Activated CD4-positive, alpha-beta T cell treated with anti-CD3 and anti-CD28 coated beads for 24 hours (primary cell): ENCODE measurements at regions not wholly inside any gene's neighbourhood (a gene's known extent, or its start where the extent isn't known, plus 50 kb on each side); places are given as distances from the start of the nearest gene placed in this dataset.

ENCODE experiments used
- DNase-seq, 2 donors: peaks; one replicate each; pipeline ENCODE4 v3.0.0-alpha.2; 2020; ENCODE audit warnings: low read depth in 2 of 2

GRCh38 chr22:26732284-26732683 lies 74.9 kb downstream of the MIAT start:
- no peak for DNase-seq

GRCh38 chr22:26734339-26735018 lies 77.1 kb downstream of the MIAT start:
- no peak for DNase-seq

- DNase-seq = no peak
These were observed 77.6 kb downstream of the MIAT start for GRCh38 chr22:26735019-26735409.

- no peak for DNase-seq
These were observed 79.9 kb downstream of the MIAT start for GRCh38 chr22:26737262-26737661.

- no peak for DNase-seq
These were observed 82.9 kb downstream of the MIAT start for GRCh38 chr22:26740253-26740652.

GRCh38 chr22:26743149-26743548 lies 85.8 kb downstream of the MIAT start:
- no peak for DNase-seq

GRCh38 chr22:26744892-26745808 lies 87.8 kb downstream of the MIAT start:
- DNase-seq = no peak

GRCh38 chr22:26746311-26746710 lies 88.9 kb downstream of the MIAT start:
- DNase-seq = no peak

- no peak for DNase-seq
These were observed 91.5 kb downstream of the MIAT start for GRCh38 chr22:26748845-26749244.

- DNase-seq = no peak
These were observed 93.8 kb downstream of the MIAT start for GRCh38 chr22:26751217-26751616.

GRCh38 chr22:26753125-26753862 lies 95.9 kb downstream of the MIAT start:
- no peak for DNase-seq

- peak; percentile 7 to 39 for DNase-seq
These were observed 99.4 kb downstream of the MIAT start for GRCh38 chr22:26756675-26757293.

GRCh38 chr22:26757496-26757895 lies 100.1 kb downstream of the MIAT start:
- no peak for DNase-seq

- DNase-seq = no peak
These were observed 105.4 kb downstream of the MIAT start for GRCh38 chr22:26762503-26763472.

GRCh38 chr22:26763633-26764361 lies 106.4 kb downstream of the MIAT start:
- DNase-seq = no peak

- DNase-seq = no peak
These were observed 109.3 kb downstream of the MIAT start for GRCh38 chr22:26766510-26767350.

- no peak for DNase-seq
These were observed 110.2 kb downstream of the MIAT start for GRCh38 chr22:26767351-26768155.

GRCh38 chr22:26768156-26768515 lies 110.7 kb downstream of the MIAT start:
- no peak for DNase-seq
